Endodermal cell (in vitro differentiated cells): ENCODE measurements at regions not wholly inside any gene's neighbourhood (a gene's known extent, or its start where the extent isn't known, plus 50 kb on each side); places are given as distances from the start of the nearest gene placed in this dataset.

Source experiments
- DNase-seq: peaks from one replicate; pipeline ENCODE4 v3.0.0-alpha.2; 2017
- H3K27ac ChIP-seq: 2 replicates; pipeline ENCODE4 v1.5.1; 2013; ENCODE audit warnings: mild to moderate bottlenecking, low read depth, low read length, moderate library complexity
- H3K27me3 ChIP-seq: 2 replicates; pipeline ENCODE4 v1.6.1; 2013; ENCODE audit warnings: mild to moderate bottlenecking, low read length, moderate library complexity; ENCODE audit not compliant: insufficient read depth, control insufficient read depth, poor library complexity, severe bottlenecking
- H3K36me3 ChIP-seq: 2 replicates; pipeline ENCODE4 v1.7.0; 2013; ENCODE audit warnings: mild to moderate bottlenecking, low read length, moderate library complexity; ENCODE audit not compliant: control insufficient read depth, insufficient read depth
- H3K4me1 ChIP-seq: one replicate; pipeline ENCODE4 v1.7.0; 2013; ENCODE audit warnings: low read length; ENCODE audit not compliant: control insufficient read depth, insufficient read depth
- H3K4me3 ChIP-seq: 2 replicates; pipeline ENCODE4 v1.5.1; 2013; ENCODE audit warnings: mild to moderate bottlenecking, low read length, moderate library complexity
- H3K9ac ChIP-seq: 2 replicates; pipeline ENCODE4 v1.6.1; 2013; ENCODE audit warnings: mild to moderate bottlenecking, low read length, moderate library complexity; ENCODE audit not compliant: poor library complexity, severe bottlenecking; ENCODE audit errors: extremely low read depth
- H3K9me3 ChIP-seq: 2 replicates; pipeline ENCODE4 v1.6.1; 2013; ENCODE audit warnings: mild to moderate bottlenecking, low read length, moderate library complexity; ENCODE audit not compliant: control insufficient read depth
- H3K27ac Mint-ChIP-seq: 2 replicates; pipeline ENCODE4 v1.8.0; 2020; ENCODE audit warnings: mixed read lengths
- H3K27me3 Mint-ChIP-seq: 2 replicates; pipeline ENCODE4 v1.8.0; 2021; ENCODE audit warnings: mild to moderate bottlenecking, mixed read lengths; ENCODE audit not compliant: insufficient read depth
- H3K36me3 Mint-ChIP-seq: 2 replicates; pipeline ENCODE4 v1.8.0; 2020; ENCODE audit warnings: low read depth, mixed read lengths
- H3K4me1 Mint-ChIP-seq: 2 replicates; pipeline ENCODE4 v1.8.0; 2020; ENCODE audit warnings: mixed read lengths
- H3K4me3 Mint-ChIP-seq: 2 replicates; pipeline ENCODE4 v1.8.0; 2020; ENCODE audit warnings: mild to moderate bottlenecking, moderate library complexity, mixed read lengths
- H3K9me3 Mint-ChIP-seq: 2 replicates; pipeline ENCODE4 v1.8.0; 2020; ENCODE audit warnings: mild to moderate bottlenecking, mixed read lengths
- CTCF ChIP-seq: fragments of 200-600 bp; sonication (generic); conservative IDR thresholded peaks from 2 replicates; pipeline ENCODE4 v1.5.0; 2021; ENCODE audit warnings: antibody characterized with exemption, mild to moderate bottlenecking
- WGBS, 2 experiments: methylation state at CpG; one replicate each; pipeline versions ENCODE4 v1.1.5 to v1.1.7; 2013; ENCODE audit warnings: missing lambda C conversion rate in 2 of 2, mixed read lengths in 1 of 2; ENCODE audit not compliant: insufficient coverage in 1 of 2, insufficient read length in 1 of 2; 5-methylcytosine and 5-hydroxymethylcytosine counted together

GRCh38 chr9:100959226-100959625, 69.3 kb upstream of the PLPPR1 start:
- Histone ChIP-seq H3K4me1 (no peaks in the 10 kb centered on the region), H3K36me3 (no peaks in the 10 kb centered on the region), H3K27me3 (no peaks in the 10 kb centered on the region), H3K4me3 (no peak overlapping the region), H3K27ac (no peak overlapping the region), H3K9ac (no peak overlapping the region), H3K9me3 (no peaks in the 10 kb centered on the region)
- TF ChIP-seq CTCF, result no peak
- Mint-ChIP-seq H3K27me3 (peaks cover 2% of the 10 kb centered on the region), H3K4me1 (no peaks in the 10 kb centered on the region), H3K27ac (no peak overlapping the region), H3K9me3 (no peaks in the 10 kb centered on the region), H3K36me3 (no peaks in the 10 kb centered on the region), H3K4me3 (no peak overlapping the region)
- DNase-seq, result no peak
- WGBS, 2 experiments, result 81 to 90% methylated on average over 3 of the region's 3 CpGs
